Loucy (cell line): ENCODE measurements at regions not wholly inside any gene's neighbourhood (a gene's known extent, or its start where the extent isn't known, plus 50 kb on each side); places are given as distances from the start of the nearest gene placed in this dataset.

Source experiments
- EZH2phosphoT487 ChIP-seq: fragments of 200-600 bp; IDR thresholded peaks from 2 replicates; pipeline ENCODE4 v1.6.1; 2018; ENCODE audit warnings: antibody characterized with exemption, mild to moderate bottlenecking, moderate library complexity, borderline replicate concordance
- TF ChIP-seq, protein P1 (sequence below): fragments of 200-600 bp; sonication (generic); conservative IDR thresholded peaks from 2 replicates; pipeline ENCODE4 v1.5.1; 2014; ENCODE audit warnings: mild to moderate bottlenecking, antibody characterized with exemption, low read length

DNA sequence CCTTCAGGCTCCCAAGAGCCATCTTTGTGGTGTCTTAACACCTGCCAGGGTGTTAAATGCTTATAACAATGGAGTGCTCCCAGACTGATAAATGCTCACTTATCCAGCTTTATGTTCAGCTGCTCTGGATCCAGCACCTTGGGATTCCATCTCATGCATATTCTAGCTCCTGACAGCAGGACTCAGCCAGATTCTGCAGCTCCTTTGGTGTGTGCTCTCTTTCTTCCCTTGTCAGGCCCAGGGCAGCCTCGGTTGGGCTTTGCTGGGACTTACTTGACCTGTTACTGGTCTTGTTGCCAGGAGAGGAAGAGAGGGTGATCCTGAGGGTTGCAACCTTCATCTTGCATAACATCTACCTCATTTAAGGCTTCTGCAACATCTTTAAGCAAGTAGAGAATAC is 59.4 kb upstream of the CCNY start:
- TF ChIP-seq, protein P1, sequence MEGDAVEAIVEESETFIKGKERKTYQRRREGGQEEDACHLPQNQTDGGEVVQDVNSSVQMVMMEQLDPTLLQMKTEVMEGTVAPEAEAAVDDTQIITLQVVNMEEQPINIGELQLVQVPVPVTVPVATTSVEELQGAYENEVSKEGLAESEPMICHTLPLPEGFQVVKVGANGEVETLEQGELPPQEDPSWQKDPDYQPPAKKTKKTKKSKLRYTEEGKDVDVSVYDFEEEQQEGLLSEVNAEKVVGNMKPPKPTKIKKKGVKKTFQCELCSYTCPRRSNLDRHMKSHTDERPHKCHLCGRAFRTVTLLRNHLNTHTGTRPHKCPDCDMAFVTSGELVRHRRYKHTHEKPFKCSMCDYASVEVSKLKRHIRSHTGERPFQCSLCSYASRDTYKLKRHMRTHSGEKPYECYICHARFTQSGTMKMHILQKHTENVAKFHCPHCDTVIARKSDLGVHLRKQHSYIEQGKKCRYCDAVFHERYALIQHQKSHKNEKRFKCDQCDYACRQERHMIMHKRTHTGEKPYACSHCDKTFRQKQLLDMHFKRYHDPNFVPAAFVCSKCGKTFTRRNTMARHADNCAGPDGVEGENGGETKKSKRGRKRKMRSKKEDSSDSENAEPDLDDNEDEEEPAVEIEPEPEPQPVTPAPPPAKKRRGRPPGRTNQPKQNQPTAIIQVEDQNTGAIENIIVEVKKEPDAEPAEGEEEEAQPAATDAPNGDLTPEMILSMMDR, result no peak
- no peak for TF ChIP-seq EZH2phosphoT487
